A549 (cell line): ENCODE measurements at regions not wholly inside any gene's neighbourhood (a gene's known extent, or its start where the extent isn't known, plus 50 kb on each side); places are given as distances from the start of the nearest gene placed in this dataset.

Experiments
- CTCF ChIP-seq: fragments of >200 bp; sonication (Bioruptor Twin); formaldehyde crosslinking; IDR thresholded peaks from 3 replicates; pipeline ENCODE4 v1.5.1; 2016
- EHF ChIP-seq: fragments of 250-450 bp; sonication (Bioruptor Pico); IDR thresholded peaks from 2 replicates; pipeline ENCODE4 v1.5.0; 2020; ENCODE audit warnings: mild to moderate bottlenecking
- MAFK ChIP-seq: fragments of 450-650 bp; IDR thresholded peaks from 2 replicates; pipeline ENCODE4 v1.6.1; 2014; ENCODE audit not compliant: partially characterized antibody
- MAX ChIP-seq: IDR thresholded peaks from 2 replicates; pipeline ENCODE4 v1.6.1; 2012
- MAZ ChIP-seq: fragments of 150-350 bp; IDR thresholded peaks from 2 replicates; pipeline ENCODE4 v1.6.1; 2014; ENCODE audit warnings: antibody characterized with exemption, low read depth, low read length, borderline replicate concordance
- POLR2A ChIP-seq: IDR thresholded peaks from 2 replicates; pipeline ENCODE4 v1.6.1; 2012; ENCODE audit warnings: mild to moderate bottlenecking, low read length
- RAD21 ChIP-seq, 2 experiments: fragments of >200 bp in 1 of 2; sonication (Bioruptor Twin) in 1 of 2; formaldehyde crosslinking in 1 of 2; IDR thresholded peaks in 1 of 2; conservative IDR thresholded peaks in 1 of 2; 2 replicates in 1 of 2; 3 replicates in 1 of 2; pipeline ENCODE4 v1.6.1; 2012 to 2018; ENCODE audit warnings: inconsistent platforms in 1 of 2
- REST ChIP-seq: fragments of 200-600 bp; sonication (generic); IDR thresholded peaks from 2 replicates; pipeline ENCODE4 v1.6.1; 2016; ENCODE audit warnings: antibody characterized with exemption, mild to moderate bottlenecking, moderate library complexity
- USF2 ChIP-seq: fragments of 450-650 bp; IDR thresholded peaks from 2 replicates; pipeline ENCODE4 v1.6.1; 2014; ENCODE audit warnings: antibody characterized with exemption
- ZFP36 ChIP-seq: fragments of 450-650 bp; IDR thresholded peaks from 2 replicates; pipeline ENCODE4 v1.6.1; 2014; ENCODE audit warnings: borderline replicate concordance; ENCODE audit not compliant: partially characterized antibody

GRCh38 chr2:119064567-119064966 lies 94.0 kb downstream of the C1QL2 start:
- TF ChIP-seq CTCF: no peak
- no peak for TF ChIP-seq ZFP36
- TF ChIP-seq REST: no peak
- no peak for TF ChIP-seq EHF (CRISPR knock-in tag)
- TF ChIP-seq MAFK: no peak
- TF ChIP-seq POLR2A: no peak
- no peak for TF ChIP-seq USF2
- no peak for TF ChIP-seq MAZ
- no peak for TF ChIP-seq RAD21 (conservative IDR thresholded peaks at IDR 0.05 in 1 of 2, IDR thresholded peaks at IDR 0.05 in 1 of 2)
- TF ChIP-seq MAX: no peak
